Stomach (tissue), 4 donors: ENCODE measurements at regions not wholly inside any gene's neighbourhood (a gene's known extent, or its start where the extent isn't known, plus 50 kb on each side); places are given as distances from the start of the nearest gene placed in this dataset.

Experiments
- POLR2A ChIP-seq, 4 donors: fragments of 450-650 bp; IDR thresholded peaks; one replicate each; pipeline ENCODE4 v1.6.1; 2016; ENCODE audit warnings: antibody characterized with exemption in 4 of 4, control low read depth in 2 of 4, mild to moderate bottlenecking in 1 of 4, moderate library complexity in 1 of 4
- TF ChIP-seq, protein P1 (sequence below), 7 experiments: fragments of 450-650 bp in 4 of 7; fragments of 200-600 bp in 3 of 7; sonication (generic) in 3 of 7; IDR thresholded peaks; one replicate each; pipeline ENCODE4 v1.5.1; 2016 to 2019; ENCODE audit warnings: antibody characterized with exemption in 7 of 7, control low read depth in 2 of 7, mild to moderate bottlenecking in 1 of 7

DNA sequence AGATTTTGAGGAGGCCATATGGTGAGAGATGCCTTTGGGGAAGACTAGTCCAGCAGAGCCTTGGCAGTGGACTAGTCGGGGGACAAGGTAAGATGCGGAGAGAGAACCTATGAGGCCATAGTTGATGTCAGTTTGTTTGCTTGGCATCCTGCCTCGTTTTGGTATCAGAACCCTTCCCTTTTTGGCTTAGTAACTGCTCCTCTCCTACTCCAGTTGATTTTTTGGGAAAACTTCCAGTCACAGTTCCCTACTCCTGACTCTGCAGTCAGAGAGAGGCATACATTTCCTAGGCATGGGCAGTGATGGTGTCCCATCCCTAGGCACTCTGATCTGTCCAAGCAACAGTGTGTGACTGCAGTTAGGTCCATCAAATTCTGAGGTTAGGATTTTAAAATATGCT is 398.3 kb downstream of the AEBP2 start:
- TF ChIP-seq, protein P1, sequence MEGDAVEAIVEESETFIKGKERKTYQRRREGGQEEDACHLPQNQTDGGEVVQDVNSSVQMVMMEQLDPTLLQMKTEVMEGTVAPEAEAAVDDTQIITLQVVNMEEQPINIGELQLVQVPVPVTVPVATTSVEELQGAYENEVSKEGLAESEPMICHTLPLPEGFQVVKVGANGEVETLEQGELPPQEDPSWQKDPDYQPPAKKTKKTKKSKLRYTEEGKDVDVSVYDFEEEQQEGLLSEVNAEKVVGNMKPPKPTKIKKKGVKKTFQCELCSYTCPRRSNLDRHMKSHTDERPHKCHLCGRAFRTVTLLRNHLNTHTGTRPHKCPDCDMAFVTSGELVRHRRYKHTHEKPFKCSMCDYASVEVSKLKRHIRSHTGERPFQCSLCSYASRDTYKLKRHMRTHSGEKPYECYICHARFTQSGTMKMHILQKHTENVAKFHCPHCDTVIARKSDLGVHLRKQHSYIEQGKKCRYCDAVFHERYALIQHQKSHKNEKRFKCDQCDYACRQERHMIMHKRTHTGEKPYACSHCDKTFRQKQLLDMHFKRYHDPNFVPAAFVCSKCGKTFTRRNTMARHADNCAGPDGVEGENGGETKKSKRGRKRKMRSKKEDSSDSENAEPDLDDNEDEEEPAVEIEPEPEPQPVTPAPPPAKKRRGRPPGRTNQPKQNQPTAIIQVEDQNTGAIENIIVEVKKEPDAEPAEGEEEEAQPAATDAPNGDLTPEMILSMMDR (IDR thresholded peaks at IDR 0.05) = no peak
- no peak for TF ChIP-seq POLR2A (IDR thresholded peaks at IDR 0.05)
